SK-N-SH (cell line): ENCODE measurements at regions not wholly inside any gene's neighbourhood (a gene's known extent, or its start where the extent isn't known, plus 50 kb on each side); places are given as distances from the start of the nearest gene placed in this dataset.

Source experiments
- CTCF ChIA-PET: fragments of 300-600, 350-600 bp; formaldehyde crosslinking; extraction: SDS; loops from one replicate; lab custom pipeline; 2021; lab: Yijun Ruan, JAX
- POLR2A ChIA-PET: fragments of 350-600 bp; sonication (Branson Sonifier 250); formaldehyde crosslinking; extraction: SDS; loops from one replicate; lab custom pipeline; 2020; ENCODE audit warnings: antibody characterized with exemption, inconsistent platforms; lab: Yijun Ruan, JAX
- DNase-seq: peaks from one replicate; pipeline ENCODE4 v3.0.0; 2012
- H2AFZ ChIP-seq: fragments of 200-600 bp; sonication (generic); 2 replicates; pipeline ENCODE4 v1.8.1; 2016; ENCODE audit warnings: antibody characterized with exemption, mild to moderate bottlenecking, low read depth
- H3F3A ChIP-seq: fragments of 200-600 bp; sonication (generic); replicated peaks from 2 replicates; pipeline ENCODE3; 2016; ENCODE audit warnings: antibody characterized with exemption, mild to moderate bottlenecking; ENCODE audit not compliant: insufficient read depth
- H3K27ac ChIP-seq, 2 experiments: fragments of 200-500 bp in 1 of 2; fragments of 200-600 bp in 1 of 2; sonication (Bioruptor generic) in 1 of 2; sonication (generic), shearing (Covaris generic) in 1 of 2; 2 replicates each; pipeline versions ENCODE4 v1.5.1 to v1.6.1; 2014 to 2016; ENCODE audit warnings: low read depth in 2 of 2, inconsistent platforms in 1 of 2, low read length in 1 of 2, mild to moderate bottlenecking in 1 of 2, mixed read lengths in 1 of 2
- H3K27me3 ChIP-seq: fragments of 200-600 bp; sonication (generic), shearing (Covaris generic); 2 replicates; pipeline ENCODE4 v1.6.1; 2016; ENCODE audit warnings: mixed run types; ENCODE audit not compliant: insufficient read depth
- H3K36me3 ChIP-seq, 2 experiments: fragments of 200-500 bp in 1 of 2; fragments of 200-600 bp in 1 of 2; sonication (Bioruptor generic) in 1 of 2; sonication (generic) in 1 of 2; replicated peaks in 1 of 2; 2 replicates each; pipeline versions ENCODE3 to v1.5.1; 2014 to 2016; ENCODE audit warnings: low read length in 1 of 2, mild to moderate bottlenecking in 1 of 2; ENCODE audit not compliant: insufficient read depth in 2 of 2, control insufficient read depth in 1 of 2
- H3K4me1 ChIP-seq, 2 experiments: fragments of 200-500 bp in 1 of 2; fragments of 200-600 bp in 1 of 2; sonication (Bioruptor generic) in 1 of 2; sonication (generic), shearing (Covaris generic) in 1 of 2; 2 replicates each; pipeline versions ENCODE4 v1.5.1 to v1.6.1; 2014 to 2016; ENCODE audit warnings: low read depth in 1 of 2, low read length in 1 of 2, mixed run types in 1 of 2; ENCODE audit not compliant: insufficient read depth in 2 of 2, control insufficient read depth in 1 of 2
- H3K4me2 ChIP-seq: fragments of 200-600 bp; sonication (generic), shearing (Covaris generic); 2 replicates; pipeline ENCODE4 v1.6.1; 2017; ENCODE audit warnings: mixed run types
- H3K4me3 ChIP-seq, 2 experiments: fragments of 200-500 bp in 1 of 2; fragments of 200-600 bp in 1 of 2; sonication (Bioruptor generic) in 1 of 2; sonication (generic), shearing (Covaris generic) in 1 of 2; 2 replicates each; pipeline versions ENCODE4 v1.5.1 to v1.8.1; 2014 to 2016; ENCODE audit warnings: low read depth in 2 of 2, inconsistent platforms in 1 of 2, low read length in 1 of 2, mild to moderate bottlenecking in 1 of 2, mixed read lengths in 1 of 2, moderate library complexity in 1 of 2
- H3K79me2 ChIP-seq: fragments of 200-600 bp; sonication (generic); 2 replicates; pipeline ENCODE4 v1.8.1; 2017; ENCODE audit warnings: mild to moderate bottlenecking; ENCODE audit not compliant: insufficient read depth
- H3K9ac ChIP-seq: fragments of 200-600 bp; sonication (generic); 2 replicates; pipeline ENCODE4 v1.6.1; 2017; ENCODE audit warnings: mixed run types
- H3K9me2 ChIP-seq: fragments of 200-600 bp; sonication (generic); 2 replicates; pipeline ENCODE4 v1.6.1; 2017; ENCODE audit warnings: mixed run types
- H3K9me3 ChIP-seq: fragments of 200-600 bp; sonication (generic); 2 replicates; pipeline ENCODE4 v1.6.1; 2017; ENCODE audit warnings: mixed run types, mild to moderate bottlenecking, moderate library complexity
- H4K20me1 ChIP-seq: fragments of 200-600 bp; sonication (generic); 2 replicates; pipeline ENCODE4 v1.6.1; 2017; ENCODE audit warnings: mild to moderate bottlenecking, mixed run types; ENCODE audit not compliant: insufficient read depth
- EZH2phosphoT487 ChIP-seq: fragments of 200-600 bp; sonication (generic); IDR thresholded peaks from 2 replicates; pipeline ENCODE4 v1.6.1; 2017; ENCODE audit warnings: low read depth, mixed run types, mild to moderate bottlenecking, antibody characterized with exemption, moderate library complexity, borderline replicate concordance
- FOSL2 ChIP-seq: IDR thresholded peaks from 2 replicates; pipeline ENCODE4 v1.4.0; 2012; ENCODE audit warnings: low read depth, mild to moderate bottlenecking, moderate library complexity, borderline replicate concordance
- FOXM1 ChIP-seq: IDR thresholded peaks from 2 replicates; pipeline ENCODE4 v1.4.0; 2012; ENCODE audit warnings: low read depth, mild to moderate bottlenecking
- GABPA ChIP-seq: IDR thresholded peaks from 2 replicates; pipeline ENCODE4 v1.4.0; 2012; ENCODE audit warnings: low read depth, mild to moderate bottlenecking
- IRF3 ChIP-seq: fragments of 150-350 bp; IDR thresholded peaks from 2 replicates; pipeline ENCODE4 v1.6.1; 2016; ENCODE audit warnings: mild to moderate bottlenecking, low read depth, low read length
- MXI1 ChIP-seq: IDR thresholded peaks from 2 replicates; pipeline ENCODE4 v1.6.1; 2012; ENCODE audit warnings: mild to moderate bottlenecking, low read depth, low read length, improper control_type of control experiment
- RAD21 ChIP-seq: IDR thresholded peaks from 2 replicates; pipeline ENCODE4 v1.6.1; 2012; ENCODE audit warnings: mild to moderate bottlenecking, low read length
- REST ChIP-seq: IDR thresholded peaks from 2 replicates; pipeline ENCODE4 v1.6.1; 2012; ENCODE audit warnings: mild to moderate bottlenecking, low read depth, low read length, moderate library complexity
- TAF1 ChIP-seq: IDR thresholded peaks from 2 replicates; pipeline ENCODE4 v1.6.1; 2012; ENCODE audit warnings: low read depth, mild to moderate bottlenecking, low read length, moderate library complexity, borderline replicate concordance
- WGBS: methylation state at CpG from one replicate; pipeline ENCODE4 v1.1.6; 2017; ENCODE audit warnings: low lambda C conversion rate; 5-methylcytosine and 5-hydroxymethylcytosine counted together

GRCh38 chr17:56018211-56018610 lies 135.1 kb upstream of the ANKFN1 start (continued):
- TF ChIP-seq REST: no peak

GRCh38 chr17:56020369-56020768 lies 132.9 kb upstream of the ANKFN1 start:
- Histone ChIP-seq H3K9me3 (no peaks in the 10 kb centered on the region), H3K9ac (no peak overlapping the region), H3K36me3 (no peaks in the 10 kb centered on the region), H3K79me2 (no peaks in the 10 kb centered on the region), H3K4me2 (no peak overlapping the region), H3K4me3 (no peak overlapping the region), H3F3A (no peaks in the 10 kb centered on the region), H3K27ac (no peak overlapping the region), H4K20me1 (no peaks in the 10 kb centered on the region), H2AFZ (no peak overlapping the region), H3K4me1 (no peaks in the 10 kb centered on the region), H3K27me3 (peaks cover 8% of the 10 kb centered on the region; the same call in 1 of the 2 replicates), H3K9me2 (no peaks in the 10 kb centered on the region)
- TF ChIP-seq FOXM1 (no peak), FOSL2 (no peak), IRF3 (no peak), GABPA (no peak), RAD21 (no peak), MXI1 (no peak), TAF1 (no peak)
- WGBS: 25% methylated on average over 2 of the region's 2 CpGs
- POLR2A ChIA-PET: no interaction called here
- CTCF ChIA-PET: interaction anchor here (1.3 to 1.8 kb wide), 2 partner anchors 10 kb away, joined by 4 to 5 read pairs; no protein-coding TSS in a partner anchor
- no peak for DNase-seq

- H3K79me2 ChIP-seq: no peaks in the 10 kb centered on the region
- POLR2A ChIA-PET: no interaction called here
- no peaks in the 10 kb centered on the region for H3K9me2 ChIP-seq
- TF ChIP-seq EZH2phosphoT487: no peak
- H3K9ac ChIP-seq: no peak overlapping the region
- no peak overlapping the region for H3K4me3 ChIP-seq
- WGBS: 18% methylated on average over 6 of the region's 6 CpGs
- H3K4me2 ChIP-seq: no peak overlapping the region
- no peak overlapping the region for H3K27ac ChIP-seq
- H3K36me3 ChIP-seq: no peaks in the 10 kb centered on the region
- no peak overlapping the region for H2AFZ ChIP-seq
- no peak for DNase-seq
- H3F3A ChIP-seq: no peaks in the 10 kb centered on the region
- no peaks in the 10 kb centered on the region for H3K4me1 ChIP-seq
- H4K20me1 ChIP-seq: no peaks in the 10 kb centered on the region
- no peaks in the 10 kb centered on the region for H3K9me3 ChIP-seq
- H3K27me3 ChIP-seq: peaks cover 8% of the 10 kb centered on the region; the same call in 1 of the 2 replicates
- CTCF ChIA-PET: interaction anchor here (0.7 to 1.8 kb wide), 3 partner anchors 11 to 34 kb away, joined by 3 to 5 read pairs (median 3); no protein-coding TSS in a partner anchor
Observed at GRCh38 chr17:56021681-56022190, 131.5 kb upstream of the ANKFN1 start.
